GM12872 (cell line): ENCODE measurements at regions not wholly inside any gene's neighbourhood (a gene's known extent, or its start where the extent isn't known, plus 50 kb on each side); places are given as distances from the start of the nearest gene placed in this dataset.

Experiments
- TF ChIP-seq, protein P1 (sequence below): IDR thresholded peaks from 3 replicates; pipeline ENCODE4 v1.5.1; 2011; ENCODE audit warnings: low read depth, mild to moderate bottlenecking, low read length, moderate library complexity; ENCODE audit not compliant: insufficient read depth

DNA sequence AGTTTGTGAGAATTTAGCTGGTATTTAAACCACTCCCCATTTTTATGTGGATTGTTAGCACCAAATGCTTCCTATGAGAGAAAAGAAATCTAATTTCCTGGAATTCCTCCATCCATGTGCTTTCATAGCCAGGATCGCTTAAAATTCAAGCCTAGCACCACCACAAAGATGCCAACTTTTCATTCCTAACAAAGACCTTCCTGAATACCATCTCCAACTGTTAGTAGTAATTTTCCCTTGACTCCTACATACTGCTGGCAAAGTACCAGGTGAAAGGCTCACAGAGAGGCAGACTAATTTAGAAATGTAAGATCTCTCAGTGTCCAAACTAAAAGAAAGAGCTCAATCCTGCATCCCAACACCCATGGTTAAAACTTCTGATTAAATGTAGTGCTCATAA, 386.3 kb downstream of the KCTD12 start:
- TF ChIP-seq, protein P1, sequence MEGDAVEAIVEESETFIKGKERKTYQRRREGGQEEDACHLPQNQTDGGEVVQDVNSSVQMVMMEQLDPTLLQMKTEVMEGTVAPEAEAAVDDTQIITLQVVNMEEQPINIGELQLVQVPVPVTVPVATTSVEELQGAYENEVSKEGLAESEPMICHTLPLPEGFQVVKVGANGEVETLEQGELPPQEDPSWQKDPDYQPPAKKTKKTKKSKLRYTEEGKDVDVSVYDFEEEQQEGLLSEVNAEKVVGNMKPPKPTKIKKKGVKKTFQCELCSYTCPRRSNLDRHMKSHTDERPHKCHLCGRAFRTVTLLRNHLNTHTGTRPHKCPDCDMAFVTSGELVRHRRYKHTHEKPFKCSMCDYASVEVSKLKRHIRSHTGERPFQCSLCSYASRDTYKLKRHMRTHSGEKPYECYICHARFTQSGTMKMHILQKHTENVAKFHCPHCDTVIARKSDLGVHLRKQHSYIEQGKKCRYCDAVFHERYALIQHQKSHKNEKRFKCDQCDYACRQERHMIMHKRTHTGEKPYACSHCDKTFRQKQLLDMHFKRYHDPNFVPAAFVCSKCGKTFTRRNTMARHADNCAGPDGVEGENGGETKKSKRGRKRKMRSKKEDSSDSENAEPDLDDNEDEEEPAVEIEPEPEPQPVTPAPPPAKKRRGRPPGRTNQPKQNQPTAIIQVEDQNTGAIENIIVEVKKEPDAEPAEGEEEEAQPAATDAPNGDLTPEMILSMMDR, result no peak

DNA sequence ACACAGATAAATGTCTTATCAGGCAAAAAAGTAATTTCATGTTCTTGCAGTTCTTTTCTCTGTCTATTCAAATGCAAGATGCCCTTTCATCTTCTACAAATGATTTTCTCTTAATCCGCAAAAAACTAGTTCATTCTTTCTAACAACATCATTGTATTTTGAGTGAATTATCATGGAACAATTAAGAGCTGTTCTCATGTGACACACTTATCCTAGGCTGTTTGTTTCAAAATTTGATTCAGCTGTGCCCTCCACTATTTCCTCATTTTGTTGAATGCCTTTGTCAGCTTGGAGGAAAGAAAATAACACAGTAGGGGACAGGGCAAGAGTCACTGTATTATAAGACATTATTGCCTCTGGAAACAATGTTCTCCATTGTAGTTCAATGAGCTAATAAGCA, 396.9 kb downstream of the KCTD12 start:
- TF ChIP-seq, protein P1, result no peak

DNA sequence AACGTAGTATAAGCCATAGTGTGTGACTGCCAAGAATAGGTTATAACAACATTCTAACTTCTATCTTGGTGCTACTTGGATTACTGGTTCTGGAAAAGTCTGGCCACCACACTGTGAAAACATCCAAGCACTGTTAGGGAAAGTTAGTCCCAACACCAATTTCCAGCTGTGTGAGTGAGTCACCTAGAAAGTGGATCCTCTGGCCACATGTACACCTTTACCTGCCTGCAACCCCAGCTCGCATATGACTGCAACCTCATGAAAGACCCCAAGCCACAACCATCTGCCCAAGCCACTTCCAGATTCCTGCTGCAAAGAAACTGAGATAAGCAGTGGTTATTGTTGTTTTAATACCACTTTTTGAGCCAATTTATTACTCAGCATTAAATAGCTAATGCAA, 404.5 kb downstream of the KCTD12 start:
- TF ChIP-seq, protein P1, result no peak

DNA sequence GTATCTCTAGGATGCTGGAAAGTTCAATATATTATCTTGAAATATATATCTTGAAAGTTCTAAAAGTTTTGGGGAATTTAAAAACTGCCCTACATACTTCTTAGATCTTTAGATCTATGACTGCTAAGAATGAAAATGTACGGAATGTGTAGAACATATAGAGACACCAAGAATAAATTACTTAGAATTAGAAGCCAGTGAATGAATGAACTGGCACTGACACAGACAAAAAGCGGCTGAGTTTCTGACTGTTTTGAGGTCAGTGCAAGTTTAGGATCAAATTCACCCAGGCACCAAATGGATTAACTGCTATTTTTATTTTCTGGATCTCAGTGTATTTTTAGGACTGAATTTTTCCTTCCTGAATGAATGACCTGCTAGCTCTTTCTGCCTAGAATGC, 411.2 kb downstream of the KCTD12 start:
- TF ChIP-seq, protein P1, result no peak

DNA sequence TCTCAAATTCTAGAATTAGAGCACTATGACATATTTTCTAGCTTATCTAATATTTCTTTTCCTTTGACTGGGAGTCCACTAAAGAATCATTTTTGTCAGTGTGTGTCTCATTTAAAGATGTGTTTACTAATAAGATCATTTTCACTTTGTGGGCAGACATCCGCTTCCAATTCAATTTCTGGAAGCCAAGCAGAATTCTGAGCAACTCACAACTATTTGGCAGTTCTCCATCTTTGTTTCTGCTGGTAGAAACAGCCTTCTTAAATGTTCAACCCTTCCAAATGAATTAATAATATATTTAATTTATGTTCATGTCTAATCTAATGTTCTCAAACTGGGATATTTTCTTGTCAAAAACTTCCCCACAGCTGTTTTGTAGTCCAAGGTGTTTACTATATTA, 411.8 kb downstream of the KCTD12 start:
- TF ChIP-seq, protein P1, result no peak

DNA sequence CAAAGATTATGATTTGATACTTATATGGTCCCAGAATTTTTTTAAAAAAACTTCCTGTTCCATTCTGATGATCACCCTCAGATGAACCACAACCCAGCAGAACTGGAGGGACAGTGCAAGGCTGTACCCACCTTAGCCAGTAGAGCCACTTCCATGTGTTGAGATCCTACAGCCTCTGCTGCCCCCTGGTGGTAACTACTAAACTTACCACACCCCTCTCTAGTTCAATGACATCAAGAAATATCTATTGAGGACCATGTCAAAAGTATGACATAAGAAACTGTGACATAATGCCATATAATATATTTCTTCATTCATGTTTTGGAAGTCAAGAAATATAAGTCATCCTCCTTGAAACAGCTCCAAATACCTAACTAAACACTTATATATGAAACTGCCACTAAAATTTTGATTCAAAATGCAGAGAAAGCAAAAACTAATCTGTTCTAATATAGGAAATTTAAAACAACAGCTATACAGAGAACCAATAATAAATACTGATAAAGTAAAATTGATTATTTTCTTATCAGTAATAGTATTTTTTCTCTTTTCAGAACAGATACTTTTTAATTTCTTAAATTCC, 412.6 kb downstream of the KCTD12 start:
- TF ChIP-seq, protein P1, result peak; percentile 77

DNA sequence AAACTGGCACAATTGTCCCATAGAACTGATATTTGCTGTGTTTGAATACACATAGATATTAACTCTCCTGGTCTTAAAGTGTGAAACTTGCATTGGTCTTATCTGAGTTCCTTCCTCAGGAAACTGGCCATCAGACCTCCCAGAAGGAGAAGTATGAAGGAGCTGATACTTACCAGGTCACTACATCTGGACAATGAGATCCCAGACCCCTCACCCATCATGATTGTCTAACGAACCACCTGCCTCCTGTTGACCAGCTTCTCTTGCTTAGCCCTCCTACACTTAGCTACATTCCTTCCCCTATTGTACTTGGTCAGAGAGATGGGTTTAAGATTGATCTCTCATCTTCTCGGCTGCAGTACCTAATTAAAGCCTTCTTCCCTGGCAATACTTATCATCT, 413.3 kb downstream of the KCTD12 start:
- TF ChIP-seq, protein P1, result no peak

DNA sequence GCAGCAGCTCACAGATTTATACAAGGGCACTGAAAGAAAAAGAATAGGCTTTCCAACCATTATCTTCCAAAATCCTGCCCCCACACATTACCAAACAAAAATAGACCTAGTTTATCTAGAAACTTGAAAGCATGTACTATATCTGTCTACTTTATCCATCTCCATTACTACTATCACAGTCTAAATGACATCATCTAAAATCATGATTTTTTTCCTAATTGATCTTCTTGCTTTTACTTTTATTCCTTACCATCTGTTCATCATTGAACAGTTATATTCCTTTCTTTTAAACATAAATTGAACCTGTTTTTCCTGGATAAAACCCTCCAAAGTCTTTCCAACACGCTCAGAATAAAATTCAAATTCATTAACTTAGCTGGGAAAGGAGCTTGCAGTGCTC, 414.7 kb downstream of the KCTD12 start:
- TF ChIP-seq, protein P1, result no peak
